ENCODE measurements at regions not wholly inside any gene's neighbourhood (a gene's known extent, or its start where the extent isn't known, plus 50 kb on each side); places are given as distances from the start of the nearest gene placed in this dataset.

DNA sequence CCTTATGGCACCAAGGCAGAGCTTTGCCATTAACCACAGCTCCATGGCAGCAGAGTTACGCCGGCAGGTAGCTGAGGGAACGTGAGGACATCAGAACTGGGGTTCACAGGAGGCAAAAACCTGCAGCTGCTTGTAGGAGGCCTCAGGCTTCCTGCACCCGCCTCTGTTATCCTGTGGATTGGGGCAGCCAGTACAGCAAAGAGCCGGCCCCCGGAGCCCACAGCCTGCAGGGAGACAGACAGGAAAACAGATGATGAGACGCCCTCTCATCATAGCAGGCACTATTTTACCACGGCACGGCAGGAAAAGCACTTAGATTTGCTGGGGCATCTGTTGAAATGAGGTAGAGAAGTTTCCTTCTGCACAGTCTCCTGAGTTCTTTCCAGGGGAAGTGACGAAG lies 870.3 kb downstream of the TBC1D22A start:
- RAD21 ChIA-PET (ENCODE audit: low non-redundant PET in 1 of 2, low total read pairs in 2 of 2, uncharacterized antibody in 2 of 2, unreplicated experiment in 2 of 2): no interaction called here
- H3K36me3 ChIP-seq (ENCODE audit: control insufficient read depth in 1 of 2, insufficient read depth in 2 of 2, low read length in 2 of 2): peaks cover 6 to 8% of the 10 kb centered on the region in 2 experiments; a peak in 3 of 4 replicates
- peak overlapping the region; percentile 70 for H3K9ac ChIP-seq (ENCODE audit: low read length)
- H4K20me1 ChIP-seq (ENCODE audit: insufficient read depth): no peaks in the 10 kb centered on the region
- no TSS peak for BruUV-seq (replicated peaks)
- no peak overlapping the region for H2AFZ ChIP-seq (ENCODE audit: low read depth, low read length, poor library complexity, severe bottlenecking)
- no peak for DNase-seq (ENCODE audit: low read depth, low spot score)
- intact Hi-C loops (cut with micrococcal nuclease): no loop called here
- H3K27ac ChIP-seq (ENCODE audit: low read depth, low read length): no peak overlapping the region
- TF ChIP-seq POLR2A (IDR thresholded peaks at IDR 0.05; ENCODE audit: borderline replicate concordance, extremely low read depth, insufficient read depth, insufficient read length): no peak
- TF ChIP-seq ZNF274 (IDR thresholded peaks at IDR 0.05; ENCODE audit: low read depth, low read length): no peak
- peaks cover 6 to 20% of the 10 kb centered on the region in 2 experiments; a peak in 3 of 4 replicates for H3K4me1 ChIP-seq (ENCODE audit: control insufficient read depth in 1 of 2, insufficient read depth in 2 of 2, low read length in 2 of 2)
- POLR2A ChIA-PET: no interaction called here
- CTCF ChIA-PET: no interaction called here
- no peak for ATAC-seq
- H3K79me2 ChIP-seq (ENCODE audit: insufficient read depth, low read length): peaks cover 17% of the 10 kb centered on the region
- H3K4me2 ChIP-seq (ENCODE audit: low read length): peak overlapping the region; percentile 65
- H3K9me3 ChIP-seq (ENCODE audit: control insufficient read depth in 1 of 2, insufficient read depth in 1 of 2, low read depth in 1 of 2, low read length in 2 of 2): peaks cover 8% of the 10 kb centered on the region in 2 experiments; a peak in 2 of 4 replicates
- peak overlapping the region; percentile 76 to 79 for H3K4me3 ChIP-seq (replicated peaks in 1 of 2; ENCODE audit: low read depth in 1 of 2, low read length in 2 of 2)
- no peaks in the 10 kb centered on the region for H3K9me2 ChIP-seq (ENCODE audit: insufficient read depth)
- no peaks in the 10 kb centered on the region for H3K27me3 ChIP-seq (ENCODE audit: insufficient read depth, low read length)

DNA sequence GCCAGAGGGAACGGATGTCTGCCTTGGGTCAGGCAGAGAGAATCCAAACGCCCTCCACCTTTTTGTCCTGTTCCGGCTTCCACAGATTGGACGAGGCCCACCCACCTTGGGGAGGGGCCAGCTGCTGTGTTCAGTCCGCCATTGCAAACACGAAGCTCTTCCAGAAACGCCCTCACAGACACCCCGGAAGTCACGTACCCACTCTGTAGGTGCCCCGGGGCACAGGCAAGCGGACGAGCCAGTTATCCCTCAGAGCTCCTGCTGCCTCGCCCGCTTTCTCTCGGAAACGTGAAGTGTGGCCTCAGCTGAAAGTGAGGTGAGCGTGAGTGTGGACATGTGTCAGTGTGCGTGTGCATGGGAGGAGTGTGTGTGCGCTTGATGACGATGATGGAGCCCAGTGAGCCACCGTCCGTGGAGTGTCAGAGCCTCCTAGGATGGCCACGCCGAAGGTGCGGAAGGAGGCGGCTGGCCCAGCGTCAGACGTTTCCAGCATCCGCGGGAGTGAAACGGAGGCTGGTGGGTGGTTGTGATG lies 869.2 kb downstream of the TBC1D22A start:
- POLR2A ChIA-PET: interaction anchor here (1.0 kb wide), 1 partner anchor 9 kb away, joined by 5 read pairs; no protein-coding TSS in a partner anchor
- TF ChIP-seq POLR2A (IDR thresholded peaks at IDR 0.05; ENCODE audit: borderline replicate concordance, extremely low read depth, insufficient read depth, insufficient read length) (peak; percentile 21), TCF7L2 (IDR thresholded peaks at IDR 0.05; ENCODE audit: borderline replicate concordance, extremely low read depth, insufficient read depth, insufficient read length) (no peak), EZH2phosphoT487 (IDR thresholded peaks at IDR 0.05; ENCODE audit: borderline replicate concordance) (no peak), CBX3 (IDR thresholded peaks at IDR 0.05; ENCODE audit: low read depth) (0 out of 2 replicates have a peak, but pooled peaks have one; percentile 50), CEBPB (IDR thresholded peaks at IDR 0.05; ENCODE audit: low read depth) (no peak), JUND (IDR thresholded peaks at IDR 0.05) (no peak), ELF1 (IDR thresholded peaks at IDR 0.05; ENCODE audit: borderline replicate concordance, low read depth) (peak; percentile 76), EGR1 (IDR thresholded peaks at IDR 0.05; ENCODE audit: low read depth) (no peak), YY1 (IDR thresholded peaks at IDR 0.05; ENCODE audit: extremely low read depth, insufficient replicate concordance, low read depth, low read length) (peak; percentile 86)
- TF ChIP-seq, protein P1, sequence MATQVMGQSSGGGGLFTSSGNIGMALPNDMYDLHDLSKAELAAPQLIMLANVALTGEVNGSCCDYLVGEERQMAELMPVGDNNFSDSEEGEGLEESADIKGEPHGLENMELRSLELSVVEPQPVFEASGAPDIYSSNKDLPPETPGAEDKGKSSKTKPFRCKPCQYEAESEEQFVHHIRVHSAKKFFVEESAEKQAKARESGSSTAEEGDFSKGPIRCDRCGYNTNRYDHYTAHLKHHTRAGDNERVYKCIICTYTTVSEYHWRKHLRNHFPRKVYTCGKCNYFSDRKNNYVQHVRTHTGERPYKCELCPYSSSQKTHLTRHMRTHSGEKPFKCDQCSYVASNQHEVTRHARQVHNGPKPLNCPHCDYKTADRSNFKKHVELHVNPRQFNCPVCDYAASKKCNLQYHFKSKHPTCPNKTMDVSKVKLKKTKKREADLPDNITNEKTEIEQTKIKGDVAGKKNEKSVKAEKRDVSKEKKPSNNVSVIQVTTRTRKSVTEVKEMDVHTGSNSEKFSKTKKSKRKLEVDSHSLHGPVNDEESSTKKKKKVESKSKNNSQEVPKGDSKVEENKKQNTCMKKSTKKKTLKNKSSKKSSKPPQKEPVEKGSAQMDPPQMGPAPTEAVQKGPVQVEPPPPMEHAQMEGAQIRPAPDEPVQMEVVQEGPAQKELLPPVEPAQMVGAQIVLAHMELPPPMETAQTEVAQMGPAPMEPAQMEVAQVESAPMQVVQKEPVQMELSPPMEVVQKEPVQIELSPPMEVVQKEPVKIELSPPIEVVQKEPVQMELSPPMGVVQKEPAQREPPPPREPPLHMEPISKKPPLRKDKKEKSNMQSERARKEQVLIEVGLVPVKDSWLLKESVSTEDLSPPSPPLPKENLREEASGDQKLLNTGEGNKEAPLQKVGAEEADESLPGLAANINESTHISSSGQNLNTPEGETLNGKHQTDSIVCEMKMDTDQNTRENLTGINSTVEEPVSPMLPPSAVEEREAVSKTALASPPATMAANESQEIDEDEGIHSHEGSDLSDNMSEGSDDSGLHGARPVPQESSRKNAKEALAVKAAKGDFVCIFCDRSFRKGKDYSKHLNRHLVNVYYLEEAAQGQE (IDR thresholded peaks at IDR 0.05; ENCODE audit: low read depth): no peak
- TF ChIP-seq, protein P2, sequence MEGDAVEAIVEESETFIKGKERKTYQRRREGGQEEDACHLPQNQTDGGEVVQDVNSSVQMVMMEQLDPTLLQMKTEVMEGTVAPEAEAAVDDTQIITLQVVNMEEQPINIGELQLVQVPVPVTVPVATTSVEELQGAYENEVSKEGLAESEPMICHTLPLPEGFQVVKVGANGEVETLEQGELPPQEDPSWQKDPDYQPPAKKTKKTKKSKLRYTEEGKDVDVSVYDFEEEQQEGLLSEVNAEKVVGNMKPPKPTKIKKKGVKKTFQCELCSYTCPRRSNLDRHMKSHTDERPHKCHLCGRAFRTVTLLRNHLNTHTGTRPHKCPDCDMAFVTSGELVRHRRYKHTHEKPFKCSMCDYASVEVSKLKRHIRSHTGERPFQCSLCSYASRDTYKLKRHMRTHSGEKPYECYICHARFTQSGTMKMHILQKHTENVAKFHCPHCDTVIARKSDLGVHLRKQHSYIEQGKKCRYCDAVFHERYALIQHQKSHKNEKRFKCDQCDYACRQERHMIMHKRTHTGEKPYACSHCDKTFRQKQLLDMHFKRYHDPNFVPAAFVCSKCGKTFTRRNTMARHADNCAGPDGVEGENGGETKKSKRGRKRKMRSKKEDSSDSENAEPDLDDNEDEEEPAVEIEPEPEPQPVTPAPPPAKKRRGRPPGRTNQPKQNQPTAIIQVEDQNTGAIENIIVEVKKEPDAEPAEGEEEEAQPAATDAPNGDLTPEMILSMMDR (IDR thresholded peaks at IDR 0.05 in 2 of 3, conservative IDR thresholded peaks at IDR 0.05 in 1 of 3; ENCODE audit: borderline replicate concordance in 1 of 3, insufficient read depth in 1 of 3, low read depth in 2 of 3, low read length in 2 of 3): no peak
- TF ChIP-seq, protein P3, sequence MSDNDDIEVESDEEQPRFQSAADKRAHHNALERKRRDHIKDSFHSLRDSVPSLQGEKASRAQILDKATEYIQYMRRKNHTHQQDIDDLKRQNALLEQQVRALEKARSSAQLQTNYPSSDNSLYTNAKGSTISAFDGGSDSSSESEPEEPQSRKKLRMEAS (IDR thresholded peaks at IDR 0.05): peak; percentile 80
- TF ChIP-seq, protein P4, sequence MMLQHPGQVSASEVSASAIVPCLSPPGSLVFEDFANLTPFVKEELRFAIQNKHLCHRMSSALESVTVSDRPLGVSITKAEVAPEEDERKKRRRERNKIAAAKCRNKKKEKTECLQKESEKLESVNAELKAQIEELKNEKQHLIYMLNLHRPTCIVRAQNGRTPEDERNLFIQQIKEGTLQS (IDR thresholded peaks at IDR 0.05): no peak

More for the DNA sequence above, 869.2 kb downstream of the TBC1D22A start:
- intact Hi-C loops (cut with micrococcal nuclease): no loop called here
- RAD21 ChIA-PET (ENCODE audit: low non-redundant PET in 1 of 2, low total read pairs in 2 of 2, uncharacterized antibody in 2 of 2, unreplicated experiment in 2 of 2): no interaction called here
- Histone ChIP-seq H3K4me2 (ENCODE audit: low read length) (peak overlapping the region; percentile 65), H3K9me3 (ENCODE audit: control insufficient read depth in 1 of 2, insufficient read depth in 1 of 2, low read depth in 1 of 2, low read length in 2 of 2) (peaks cover 4 to 8% of the 10 kb centered on the region in 2 experiments; a peak in 1 of 4 replicates), H3K4me1 (ENCODE audit: control insufficient read depth in 1 of 2, insufficient read depth in 2 of 2, low read length in 2 of 2) (peaks cover 13 to 28% of the 10 kb centered on the region in 2 experiments), H3K36me3 (ENCODE audit: control insufficient read depth in 1 of 2, insufficient read depth in 2 of 2, low read length in 2 of 2) (peaks cover 0 to 4% of the 10 kb centered on the region in 2 experiments; a peak in 2 of 4 replicates), H2AFZ (ENCODE audit: low read depth, low read length, poor library complexity, severe bottlenecking) (no peak overlapping the region), H3K27ac (ENCODE audit: low read depth, low read length) (peak overlapping the region; percentile 79), H3K27me3 (ENCODE audit: insufficient read depth, low read length) (no peaks in the 10 kb centered on the region), H3K9ac (ENCODE audit: low read length) (peak overlapping the region; percentile 70), H3K79me2 (ENCODE audit: insufficient read depth, low read length) (peaks cover 17% of the 10 kb centered on the region), H4K20me1 (ENCODE audit: insufficient read depth) (no peaks in the 10 kb centered on the region), H3K9me2 (ENCODE audit: insufficient read depth) (no peaks in the 10 kb centered on the region), H3K4me3 (replicated peaks in 1 of 2; ENCODE audit: low read depth in 1 of 2, low read length in 2 of 2) (peak overlapping the region; percentile 76 to 79)
- DNase-seq (ENCODE audit: low read depth, low spot score) (peak; percentile 65), ATAC-seq (peak; percentile 90)
- CTCF ChIA-PET: no interaction called here
- BruUV-seq (replicated peaks): no TSS peak
